ENCODE measurements at regions not wholly inside any gene's neighbourhood (a gene's known extent, or its start where the extent isn't known, plus 50 kb on each side); places are given as distances from the start of the nearest gene placed in this dataset.

DNA sequence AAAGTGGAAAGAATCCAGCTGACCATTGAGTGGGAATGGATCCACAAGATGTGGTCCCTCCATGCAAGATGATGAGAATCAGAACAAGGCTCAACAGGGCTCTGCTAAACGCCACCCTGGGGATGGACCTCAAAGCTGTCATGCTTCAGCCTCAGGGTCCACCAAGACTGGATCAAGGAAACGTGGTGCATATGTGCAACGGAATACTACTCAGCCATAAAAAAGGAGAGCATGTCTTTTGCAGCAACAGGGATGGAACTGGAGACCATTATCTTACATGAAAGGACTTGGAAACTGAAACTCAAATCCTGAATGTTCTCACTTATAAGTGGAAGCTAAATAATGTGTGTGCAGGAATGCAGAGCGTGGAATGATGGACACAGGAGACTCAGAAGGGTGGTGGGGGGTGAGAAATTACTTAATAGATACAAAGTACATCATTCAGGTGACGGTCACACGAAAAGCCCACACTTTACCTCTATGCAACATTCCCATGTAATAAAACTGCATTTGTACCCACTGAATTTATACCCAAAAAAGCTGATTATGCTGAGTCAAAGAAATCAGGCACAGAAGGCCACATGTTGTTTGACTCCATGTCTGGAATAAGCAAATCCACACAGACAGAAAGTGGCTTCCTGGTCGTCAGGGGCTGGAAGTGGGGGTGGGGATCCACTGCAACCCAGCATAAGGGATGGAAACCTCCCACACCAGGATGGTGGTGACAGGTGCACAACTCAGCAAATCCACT, 116.1 kb downstream of the SHANK2 start:
- TF ChIP-seq YY1 (tag by site-specific recombination; IDR thresholded peaks at IDR 0.05) (no peak), ZNF311 (tag by site-specific recombination; IDR thresholded peaks at IDR 0.05; ENCODE audit: borderline replicate concordance) (no peak), REPIN1 (tag by site-specific recombination; IDR thresholded peaks at IDR 0.05; ENCODE audit: low read depth) (no peak), ZNF837 (tag by site-specific recombination; IDR thresholded peaks at IDR 0.05) (no peak), ZNF324 (tag by site-specific recombination; IDR thresholded peaks at IDR 0.05) (no peak), ZNF701 (tag by site-specific recombination; IDR thresholded peaks at IDR 0.05) (no peak), ZNF558 (tag by site-specific recombination; IDR thresholded peaks at IDR 0.05) (no peak), ZNF624 (tag by site-specific recombination; IDR thresholded peaks at IDR 0.05) (no peak)
- TF ChIP-seq, protein P1, sequence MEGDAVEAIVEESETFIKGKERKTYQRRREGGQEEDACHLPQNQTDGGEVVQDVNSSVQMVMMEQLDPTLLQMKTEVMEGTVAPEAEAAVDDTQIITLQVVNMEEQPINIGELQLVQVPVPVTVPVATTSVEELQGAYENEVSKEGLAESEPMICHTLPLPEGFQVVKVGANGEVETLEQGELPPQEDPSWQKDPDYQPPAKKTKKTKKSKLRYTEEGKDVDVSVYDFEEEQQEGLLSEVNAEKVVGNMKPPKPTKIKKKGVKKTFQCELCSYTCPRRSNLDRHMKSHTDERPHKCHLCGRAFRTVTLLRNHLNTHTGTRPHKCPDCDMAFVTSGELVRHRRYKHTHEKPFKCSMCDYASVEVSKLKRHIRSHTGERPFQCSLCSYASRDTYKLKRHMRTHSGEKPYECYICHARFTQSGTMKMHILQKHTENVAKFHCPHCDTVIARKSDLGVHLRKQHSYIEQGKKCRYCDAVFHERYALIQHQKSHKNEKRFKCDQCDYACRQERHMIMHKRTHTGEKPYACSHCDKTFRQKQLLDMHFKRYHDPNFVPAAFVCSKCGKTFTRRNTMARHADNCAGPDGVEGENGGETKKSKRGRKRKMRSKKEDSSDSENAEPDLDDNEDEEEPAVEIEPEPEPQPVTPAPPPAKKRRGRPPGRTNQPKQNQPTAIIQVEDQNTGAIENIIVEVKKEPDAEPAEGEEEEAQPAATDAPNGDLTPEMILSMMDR (tag by site-specific recombination; IDR thresholded peaks at IDR 0.05), result no peak
- TF ChIP-seq, protein P2, sequence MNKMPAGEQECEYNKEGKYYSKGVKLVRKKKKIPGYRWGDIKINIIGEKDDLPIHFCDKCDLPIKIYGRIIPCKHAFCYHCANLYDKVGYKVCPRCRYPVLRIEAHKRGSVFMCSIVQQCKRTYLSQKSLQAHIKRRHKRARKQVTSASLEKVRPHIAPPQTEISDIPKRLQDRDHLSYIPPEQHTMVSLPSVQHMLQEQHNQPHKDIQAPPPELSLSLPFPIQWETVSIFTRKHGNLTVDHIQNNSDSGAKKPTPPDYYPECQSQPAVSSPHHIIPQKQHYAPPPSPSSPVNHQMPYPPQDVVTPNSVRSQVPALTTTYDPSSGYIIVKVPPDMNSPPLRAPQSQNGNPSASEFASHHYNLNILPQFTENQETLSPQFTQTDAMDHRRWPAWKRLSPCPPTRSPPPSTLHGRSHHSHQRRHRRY (tag by site-specific recombination; IDR thresholded peaks at IDR 0.05), result no peak
- TF ChIP-seq, protein P3, sequence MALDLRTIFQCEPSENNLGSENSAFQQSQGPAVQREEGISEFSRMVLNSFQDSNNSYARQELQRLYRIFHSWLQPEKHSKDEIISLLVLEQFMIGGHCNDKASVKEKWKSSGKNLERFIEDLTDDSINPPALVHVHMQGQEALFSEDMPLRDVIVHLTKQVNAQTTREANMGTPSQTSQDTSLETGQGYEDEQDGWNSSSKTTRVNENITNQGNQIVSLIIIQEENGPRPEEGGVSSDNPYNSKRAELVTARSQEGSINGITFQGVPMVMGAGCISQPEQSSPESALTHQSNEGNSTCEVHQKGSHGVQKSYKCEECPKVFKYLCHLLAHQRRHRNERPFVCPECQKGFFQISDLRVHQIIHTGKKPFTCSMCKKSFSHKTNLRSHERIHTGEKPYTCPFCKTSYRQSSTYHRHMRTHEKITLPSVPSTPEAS (tag by site-specific recombination; IDR thresholded peaks at IDR 0.05), result no peak
- TF ChIP-seq, protein P4, sequence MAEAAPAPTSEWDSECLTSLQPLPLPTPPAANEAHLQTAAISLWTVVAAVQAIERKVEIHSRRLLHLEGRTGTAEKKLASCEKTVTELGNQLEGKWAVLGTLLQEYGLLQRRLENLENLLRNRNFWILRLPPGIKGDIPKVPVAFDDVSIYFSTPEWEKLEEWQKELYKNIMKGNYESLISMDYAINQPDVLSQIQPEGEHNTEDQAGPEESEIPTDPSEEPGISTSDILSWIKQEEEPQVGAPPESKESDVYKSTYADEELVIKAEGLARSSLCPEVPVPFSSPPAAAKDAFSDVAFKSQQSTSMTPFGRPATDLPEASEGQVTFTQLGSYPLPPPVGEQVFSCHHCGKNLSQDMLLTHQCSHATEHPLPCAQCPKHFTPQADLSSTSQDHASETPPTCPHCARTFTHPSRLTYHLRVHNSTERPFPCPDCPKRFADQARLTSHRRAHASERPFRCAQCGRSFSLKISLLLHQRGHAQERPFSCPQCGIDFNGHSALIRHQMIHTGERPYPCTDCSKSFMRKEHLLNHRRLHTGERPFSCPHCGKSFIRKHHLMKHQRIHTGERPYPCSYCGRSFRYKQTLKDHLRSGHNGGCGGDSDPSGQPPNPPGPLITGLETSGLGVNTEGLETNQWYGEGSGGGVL (tag by site-specific recombination; IDR thresholded peaks at IDR 0.05), result no peak

Measured in HEK293 (cell line).